ENCODE measurements at regions not wholly inside any gene's neighbourhood (a gene's known extent, or its start where the extent isn't known, plus 50 kb on each side); places are given as distances from the start of the nearest gene placed in this dataset.

- TF ChIP-seq CTCF (IDR thresholded peaks at IDR 0.05 in 4 of 5, conservative IDR thresholded peaks at IDR 0.05 in 1 of 5): no peak
- TF ChIP-seq POLR2A (IDR thresholded peaks at IDR 0.05): no peak
These were observed 218.6 kb downstream of the MTHFS start for GRCh38 chr15:79678032-79678701.
